Mesothelial cell of epicardium (in vitro differentiated cells): ENCODE measurements at regions not wholly inside any gene's neighbourhood (a gene's known extent, or its start where the extent isn't known, plus 50 kb on each side); places are given as distances from the start of the nearest gene placed in this dataset.

Experiments used
- DNase-seq, 2 experiments: peaks; one replicate each; pipeline ENCODE4 v3.0.0; 2021; ENCODE audit warnings: low spot score in 2 of 2; ENCODE audit not compliant: unreplicated experiment in 2 of 2
- H3K27ac Mint-ChIP-seq: 2 replicates; pipeline ENCODE4 v1.8.0; 2021; ENCODE audit warnings: mixed read lengths
- H3K27me3 Mint-ChIP-seq: 2 replicates; pipeline ENCODE4 v1.8.0; 2021; ENCODE audit warnings: low read depth, mixed read lengths
- H3K36me3 Mint-ChIP-seq: 2 replicates; pipeline ENCODE4 v1.8.0; 2021; ENCODE audit warnings: mixed read lengths
- H3K4me1 Mint-ChIP-seq: 2 replicates; pipeline ENCODE4 v1.8.0; 2021; ENCODE audit warnings: mixed read lengths
- H3K4me3 Mint-ChIP-seq: 2 replicates; pipeline ENCODE4 v1.8.0; 2021; ENCODE audit warnings: mild to moderate bottlenecking, moderate library complexity, mixed read lengths
- H3K9me3 Mint-ChIP-seq: 2 replicates; pipeline ENCODE4 v1.8.0; 2021; ENCODE audit warnings: mixed read lengths
- CTCF ChIP-seq: fragments of 200-600 bp; sonication (generic); IDR thresholded peaks from one replicate; pipeline ENCODE4 v1.5.0; 2021; ENCODE audit warnings: antibody characterized with exemption; ENCODE audit not compliant: unreplicated experiment

DNA sequence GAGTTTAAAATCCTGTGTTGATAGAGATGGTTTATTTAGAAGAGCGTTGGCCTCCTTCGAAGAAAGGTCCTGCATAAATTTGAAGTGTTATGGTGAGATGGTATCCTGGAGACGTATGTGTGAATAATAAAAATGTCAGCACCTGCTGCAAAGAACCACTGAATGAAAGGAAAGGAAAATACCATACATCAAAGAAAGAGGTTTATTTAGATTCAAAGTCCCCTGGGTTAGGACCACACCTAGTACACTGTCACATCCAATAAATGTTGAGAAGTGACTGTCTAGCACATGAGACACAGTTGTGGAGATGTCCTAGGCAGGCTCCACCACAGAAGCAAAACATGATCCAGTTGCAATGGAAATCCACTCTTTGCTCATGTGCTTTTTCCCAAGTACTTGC lies 214.7 kb downstream of the PAX1 start:
- Mint-ChIP-seq H3K27me3 (no peaks in the 10 kb centered on the region), H3K4me1 (no peaks in the 10 kb centered on the region), H3K9me3 (no peaks in the 10 kb centered on the region), H3K36me3 (no peaks in the 10 kb centered on the region), H3K4me3 (no peak overlapping the region), H3K27ac (no peak overlapping the region)
- no peak for DNase-seq
- TF ChIP-seq CTCF, result no peak

- DNase-seq, result no peak
- H3K27ac Mint-ChIP-seq, result no peak overlapping the region
- H3K36me3 Mint-ChIP-seq, result no peaks in the 10 kb centered on the region
- no peaks in the 10 kb centered on the region for H3K27me3 Mint-ChIP-seq
- no peak for TF ChIP-seq CTCF
- H3K9me3 Mint-ChIP-seq, result no peaks in the 10 kb centered on the region
- H3K4me1 Mint-ChIP-seq, result no peaks in the 10 kb centered on the region
- no peak overlapping the region for H3K4me3 Mint-ChIP-seq
These were observed 212.9 kb downstream of the PAX1 start for GRCh38 chr20:21918398-21918797.

- H3K9me3 Mint-ChIP-seq, result peaks cover 8% of the 10 kb centered on the region
- no peak overlapping the region for H3K27ac Mint-ChIP-seq
- H3K4me3 Mint-ChIP-seq, result no peak overlapping the region
- no peak for TF ChIP-seq CTCF
- no peaks in the 10 kb centered on the region for H3K27me3 Mint-ChIP-seq
- no peak for DNase-seq
- H3K36me3 Mint-ChIP-seq, result no peaks in the 10 kb centered on the region
- H3K4me1 Mint-ChIP-seq, result no peaks in the 10 kb centered on the region
These were observed 196.9 kb downstream of the PAX1 start for GRCh38 chr20:21902391-21902790.

GRCh38 chr20:21901470-21902275 lies 196.2 kb downstream of the PAX1 start:
- no peak overlapping the region for H3K4me3 Mint-ChIP-seq
- DNase-seq, result no peak
- H3K4me1 Mint-ChIP-seq, result no peaks in the 10 kb centered on the region
- no peak for TF ChIP-seq CTCF
- H3K27me3 Mint-ChIP-seq, result no peaks in the 10 kb centered on the region
- peaks cover 8% of the 10 kb centered on the region for H3K9me3 Mint-ChIP-seq
- H3K36me3 Mint-ChIP-seq, result no peaks in the 10 kb centered on the region
- no peak overlapping the region for H3K27ac Mint-ChIP-seq

DNA sequence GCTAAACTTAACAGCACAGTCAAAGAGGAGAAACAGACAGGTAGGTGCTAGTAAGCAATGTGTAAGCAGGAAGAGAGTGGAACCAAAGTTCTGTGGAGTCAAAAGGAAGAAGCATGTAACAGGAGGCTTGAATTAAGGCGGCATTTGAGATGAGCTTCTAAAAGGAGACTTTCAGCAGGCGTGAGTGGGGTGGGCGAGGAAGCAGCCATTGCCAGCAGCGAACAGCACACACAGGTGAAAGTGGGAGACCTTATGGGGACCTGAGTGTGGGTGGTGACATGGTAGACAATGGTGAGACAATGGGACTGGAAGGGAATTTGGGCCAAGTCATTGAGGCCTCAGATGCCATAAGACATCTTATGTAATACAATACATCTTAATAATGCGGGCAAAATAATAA lies 195.0 kb downstream of the PAX1 start:
- Mint-ChIP-seq H3K4me3 (no peak overlapping the region), H3K4me1 (no peaks in the 10 kb centered on the region), H3K27ac (no peak overlapping the region), H3K27me3 (no peaks in the 10 kb centered on the region), H3K9me3 (no peaks in the 10 kb centered on the region), H3K36me3 (no peaks in the 10 kb centered on the region)
- TF ChIP-seq CTCF, result no peak
- no peak for DNase-seq
